Psoas muscle (tissue), 7 donors: ENCODE measurements at regions not wholly inside any gene's neighbourhood (a gene's known extent, or its start where the extent isn't known, plus 50 kb on each side); places are given as distances from the start of the nearest gene placed in this dataset.

Experiments used
- ATAC-seq, 4 donors: fragments of 200-7000 bp; cut with Tn5 transposase; one replicate each; pipeline ENCODE4 v1.9.1; 2020; ENCODE audit warnings: moderate library complexity in 3 of 4, mild to moderate bottlenecking in 2 of 4
- DNase-seq, 2 donors: peaks; one replicate each; pipeline ENCODE4 v3.0.0-alpha.2; 2020
- H3K27ac ChIP-seq: fragments of 200-600 bp; one replicate; pipeline ENCODE4 v1.8.0; 2022
- H3K27me3 ChIP-seq, 3 donors: fragments of 200-600 bp in 1 of 3; one replicate each; pipeline versions ENCODE4 v1.6.1 to v1.8.0; 2013 to 2022; ENCODE audit warnings: low read length in 2 of 3, mild to moderate bottlenecking in 2 of 3, moderate library complexity in 1 of 3; ENCODE audit not compliant: insufficient read depth in 3 of 3
- H3K36me3 ChIP-seq, 2 donors: fragments of 200-600 bp in 1 of 2; one replicate each; pipeline versions ENCODE4 v1.6.1 to v1.8.0; 2013 to 2022; ENCODE audit warnings: low read depth in 1 of 2, mild to moderate bottlenecking in 1 of 2, moderate library complexity in 1 of 2; ENCODE audit not compliant: insufficient read depth in 1 of 2
- H3K4me1 ChIP-seq: fragments of 200-600 bp; one replicate; pipeline ENCODE4 v1.8.0; 2022
- H3K4me3 ChIP-seq: fragments of 200-600 bp; one replicate; pipeline ENCODE4 v1.8.0; 2022; ENCODE audit warnings: mild to moderate bottlenecking
- H3K9me3 ChIP-seq: fragments of 200-600 bp; one replicate; pipeline ENCODE4 v1.8.0; 2022
- WGBS, 3 donors: extraction: QIAGEN DNeasy Blood & Tissue Kit; methylation state at CpG; one replicate each; pipeline versions ENCODE4 v1.1.6 to v1.1.7; 2013; 5-methylcytosine and 5-hydroxymethylcytosine counted together
- intact Hi-C, 2 donors: fragments of 100-400 bp; cut with DNase I; formaldehyde crosslinking; loops; one replicate each; pipeline versions ENCODE4 v1.11.0 to v1.14.2; 2022
- TF ChIP-seq, protein P1 (sequence below): fragments of 200-600 bp; IDR thresholded peaks from one replicate; pipeline ENCODE4 v1.8.0; 2022; ENCODE audit warnings: antibody characterized with exemption
- donor health status: healthy with polysubstance abuse.
- donor health status: DM: no; HTN: no; CAD: no; lungs with moderate emphysema.
- donor health status: Bipolar disorder and iron deficiency.
- donor health status: healthy.
- donor health status: DM: yes; HTN: yes; CAD: no.
- donor health status: DM: no; HTN: no; CAD: no.
- donor health status: DM: yes; HTN: yes; CAD: no.

GRCh38 chr2:67760995-67761394 lies 301.8 kb downstream of the C1D start:
- Histone ChIP-seq H3K27ac (no peak overlapping the region), H3K27me3 (no peaks in the 10 kb centered on the region), H3K36me3 (no peaks in the 10 kb centered on the region), H3K4me3 (no peak overlapping the region), H3K9me3 (no peaks in the 10 kb centered on the region), H3K4me1 (no peaks in the 10 kb centered on the region)
- ATAC-seq (no peak), DNase-seq (no peak)
- 74 to 80% (median 75%) methylated on average over 3 of the region's 3 CpGs for WGBS, 3 donors
- intact Hi-C loops, result no loop called here
- TF ChIP-seq, protein P1, sequence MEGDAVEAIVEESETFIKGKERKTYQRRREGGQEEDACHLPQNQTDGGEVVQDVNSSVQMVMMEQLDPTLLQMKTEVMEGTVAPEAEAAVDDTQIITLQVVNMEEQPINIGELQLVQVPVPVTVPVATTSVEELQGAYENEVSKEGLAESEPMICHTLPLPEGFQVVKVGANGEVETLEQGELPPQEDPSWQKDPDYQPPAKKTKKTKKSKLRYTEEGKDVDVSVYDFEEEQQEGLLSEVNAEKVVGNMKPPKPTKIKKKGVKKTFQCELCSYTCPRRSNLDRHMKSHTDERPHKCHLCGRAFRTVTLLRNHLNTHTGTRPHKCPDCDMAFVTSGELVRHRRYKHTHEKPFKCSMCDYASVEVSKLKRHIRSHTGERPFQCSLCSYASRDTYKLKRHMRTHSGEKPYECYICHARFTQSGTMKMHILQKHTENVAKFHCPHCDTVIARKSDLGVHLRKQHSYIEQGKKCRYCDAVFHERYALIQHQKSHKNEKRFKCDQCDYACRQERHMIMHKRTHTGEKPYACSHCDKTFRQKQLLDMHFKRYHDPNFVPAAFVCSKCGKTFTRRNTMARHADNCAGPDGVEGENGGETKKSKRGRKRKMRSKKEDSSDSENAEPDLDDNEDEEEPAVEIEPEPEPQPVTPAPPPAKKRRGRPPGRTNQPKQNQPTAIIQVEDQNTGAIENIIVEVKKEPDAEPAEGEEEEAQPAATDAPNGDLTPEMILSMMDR, result no peak

DNA sequence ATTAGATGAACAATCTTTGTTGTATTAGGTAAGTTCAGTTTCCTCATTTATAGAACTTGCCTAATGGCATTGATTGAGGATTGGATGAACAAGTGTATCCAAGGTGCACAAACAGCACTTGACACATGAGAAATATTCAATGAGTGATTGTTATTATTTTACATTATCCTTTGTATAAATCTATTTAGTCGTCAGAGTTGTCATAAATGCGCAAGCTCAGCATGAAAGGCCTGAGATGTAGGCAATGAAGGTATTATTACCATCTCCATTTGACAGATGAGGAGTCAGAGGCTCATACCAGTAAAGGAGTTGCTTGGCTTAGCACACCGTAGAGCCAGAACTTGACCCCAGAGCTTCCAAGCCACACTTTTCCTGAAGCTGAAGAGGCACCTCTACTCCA lies 291.4 kb downstream of the C1D start:
- DNase-seq (no peak), ATAC-seq (no peak)
- intact Hi-C loops, result no loop called here
- H3K9me3 ChIP-seq, result no peaks in the 10 kb centered on the region
- WGBS, 3 donors, result 98% methylated on average over 3 of the region's 3 CpGs
- no peaks in the 10 kb centered on the region for H3K36me3 ChIP-seq
- H3K27me3 ChIP-seq, result no peaks in the 10 kb centered on the region
- H3K4me1 ChIP-seq, result no peaks in the 10 kb centered on the region
- TF ChIP-seq, protein P1, result no peak
- H3K27ac ChIP-seq, result no peak overlapping the region
- no peak overlapping the region for H3K4me3 ChIP-seq

DNA sequence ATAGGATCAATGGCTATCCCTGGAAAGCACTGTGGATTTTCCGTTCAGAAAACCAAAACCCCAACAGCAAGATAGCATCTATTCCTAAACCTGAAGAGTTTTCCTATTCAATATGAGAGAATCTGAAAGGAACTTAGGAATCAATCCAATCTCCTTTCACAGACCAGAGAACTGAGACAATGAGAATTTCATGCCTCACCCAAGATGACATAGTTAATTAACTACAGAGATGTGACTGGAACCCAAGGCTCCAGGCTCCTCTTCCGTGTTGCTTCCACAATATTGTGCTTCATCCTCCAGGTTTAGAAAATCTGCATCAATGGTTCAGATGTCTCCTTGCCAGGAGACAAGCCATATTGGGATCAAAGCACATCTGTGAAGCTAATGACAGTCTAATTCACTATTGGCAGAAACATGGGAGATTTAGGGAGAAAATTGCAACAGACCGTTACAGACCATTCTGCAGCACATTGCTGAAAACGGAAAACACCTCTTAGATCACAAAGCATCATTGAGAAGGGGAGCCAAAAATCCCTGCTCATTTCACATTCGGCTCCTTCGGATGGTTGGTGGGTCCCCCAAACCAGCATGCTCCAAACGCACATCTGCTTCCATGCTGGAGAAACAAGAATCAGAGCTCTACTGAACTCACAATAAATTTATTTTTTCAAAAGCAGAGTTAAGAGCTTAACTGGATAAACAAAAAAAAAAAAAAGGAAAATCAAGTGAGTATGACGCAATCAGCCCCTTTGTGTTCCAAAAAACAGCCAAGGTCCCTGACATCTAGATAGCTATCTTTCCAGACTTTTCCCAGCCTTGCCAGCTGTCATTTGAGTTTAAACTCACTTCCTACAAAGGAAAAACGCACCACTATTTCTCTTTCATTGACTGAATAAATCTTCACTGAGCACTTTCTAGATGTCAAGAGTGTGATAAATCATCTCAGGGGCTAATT lies 290.3 kb downstream of the C1D start:
- no peaks in the 10 kb centered on the region for H3K27me3 ChIP-seq
- 33 to 39% (median 35%) methylated on average over 9 of the region's 9 CpGs for WGBS, 3 donors
- no peaks in the 10 kb centered on the region for H3K4me1 ChIP-seq
- H3K27ac ChIP-seq, result no peak overlapping the region
- intact Hi-C loops, result no loop called here
- no peak overlapping the region for H3K4me3 ChIP-seq
- no peak for ATAC-seq
- TF ChIP-seq, protein P1, result no peak
- no peak for DNase-seq
- H3K9me3 ChIP-seq, result no peaks in the 10 kb centered on the region
- no peaks in the 10 kb centered on the region for H3K36me3 ChIP-seq

DNA sequence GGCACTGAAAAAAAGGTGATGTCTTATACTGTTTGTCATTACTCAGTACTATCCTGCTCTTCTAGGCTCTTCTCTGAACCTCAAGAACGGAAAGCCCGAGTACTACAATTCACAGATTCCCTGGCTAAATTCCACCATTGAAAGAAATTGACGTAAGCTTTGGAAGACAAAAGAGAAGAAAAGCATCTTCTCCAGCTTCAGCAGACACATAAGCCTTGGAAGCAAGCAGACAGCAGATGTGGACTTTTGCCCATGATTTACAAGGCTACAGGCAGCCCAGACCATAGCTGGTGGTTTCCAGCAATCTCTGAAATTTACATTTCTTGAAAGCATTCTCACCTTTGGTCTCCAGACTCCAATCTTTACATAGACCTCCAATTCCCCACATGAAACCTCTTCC lies 289.0 kb downstream of the C1D start:
- no peak overlapping the region for H3K27ac ChIP-seq
- H3K36me3 ChIP-seq, result no peaks in the 10 kb centered on the region
- H3K27me3 ChIP-seq, result no peaks in the 10 kb centered on the region
- no peaks in the 10 kb centered on the region for H3K4me1 ChIP-seq
- WGBS, 3 donors, result 68 to 75% (median 69%) methylated on average over 3 of the region's 3 CpGs
- TF ChIP-seq, protein P1, result no peak
- DNase-seq, result no peak
- intact Hi-C loops, result no loop called here
- ATAC-seq, result no peak
- no peak overlapping the region for H3K4me3 ChIP-seq
- no peaks in the 10 kb centered on the region for H3K9me3 ChIP-seq
